HG03469 (cell line): ENCODE measurements at regions not wholly inside any gene's neighbourhood (a gene's known extent, or its start where the extent isn't known, plus 50 kb on each side); places are given as distances from the start of the nearest gene placed in this dataset.
A peak's percentile ranks its signal among the peaks of the same experiment; 100 is the strongest.

Experiments
- ATAC-seq: cut with Tn5 transposase; IDR thresholded peaks from one replicate; pipeline ENCODE4 v1.9.1; 2021; ENCODE audit warnings: mild to moderate bottlenecking, moderate library complexity, moderate number of reproducible peaks; ENCODE audit not compliant: unreplicated experiment

GRCh38 chr5:68551436-68551835 is 335.9 kb downstream of the PIK3R1 start:
- ATAC-seq = no peak

DNA sequence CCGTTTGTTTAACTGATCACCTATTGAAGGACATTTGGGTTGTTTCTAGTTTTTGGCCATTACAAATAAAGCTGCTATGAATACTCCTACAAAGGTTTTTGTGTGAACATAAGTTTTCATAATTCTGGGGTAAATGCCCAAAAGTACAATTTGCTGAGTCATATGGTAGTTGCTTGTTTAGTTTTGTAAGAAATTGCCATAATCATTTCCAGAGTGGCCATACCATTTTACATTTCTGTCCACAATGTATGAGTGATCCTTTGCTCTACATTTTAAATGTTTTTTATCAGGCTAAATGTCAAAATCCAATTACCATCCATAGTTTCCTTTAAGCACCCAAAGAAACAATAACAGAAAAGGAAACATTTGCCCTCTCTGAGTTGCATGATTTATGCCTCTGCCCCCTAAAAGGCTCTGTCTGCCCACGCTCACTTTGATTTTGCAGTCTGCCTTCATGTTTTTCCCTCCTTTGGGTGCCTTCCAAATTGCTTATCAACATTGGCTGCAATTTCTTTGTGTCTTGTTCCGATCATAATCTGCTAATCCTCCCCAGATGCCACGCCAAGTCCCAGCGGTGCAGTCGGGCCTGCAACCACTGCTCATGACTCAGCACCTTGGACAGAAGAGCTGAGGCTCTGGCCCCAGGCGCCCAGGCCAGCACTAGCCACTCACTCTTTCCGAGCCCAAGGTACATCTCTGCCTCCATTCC is 339.2 kb downstream of the PIK3R1 start:
- ATAC-seq = no peak

DNA sequence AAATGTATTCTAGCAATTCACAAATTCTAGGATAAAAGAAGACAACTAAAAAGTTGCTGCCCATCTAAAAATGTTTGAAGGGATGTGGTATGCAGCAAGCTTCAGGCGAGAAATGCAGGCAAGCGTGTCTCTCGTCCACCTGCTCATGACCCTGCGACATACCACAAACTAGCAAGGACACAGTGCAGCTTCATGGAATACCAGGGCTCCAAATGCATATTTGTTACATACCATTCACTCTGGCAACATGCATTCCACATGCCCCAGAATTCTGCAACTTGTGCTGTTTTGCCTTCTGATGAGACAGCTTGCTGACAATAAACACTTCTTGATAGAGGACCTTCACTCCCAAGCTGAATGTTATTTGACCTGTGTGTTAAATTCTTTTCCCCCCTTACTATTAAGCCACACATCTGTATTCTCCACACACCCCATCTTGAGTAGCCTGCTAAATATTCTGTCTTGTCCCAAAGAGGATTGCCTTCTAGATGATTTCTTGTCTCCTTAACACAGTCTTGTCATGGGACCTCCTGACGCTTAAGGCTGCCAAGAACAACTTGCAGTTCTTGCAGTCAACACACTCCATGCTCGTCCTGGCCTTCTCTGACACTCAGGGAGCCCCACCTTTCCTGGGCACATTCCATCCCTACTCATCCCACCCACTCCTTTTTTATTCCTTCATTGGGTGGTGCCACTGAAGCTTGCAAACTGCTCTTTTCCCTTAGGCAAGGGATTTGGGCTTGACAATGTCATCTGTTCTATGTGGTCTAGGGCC is 340.5 kb downstream of the PIK3R1 start:
- no peak for ATAC-seq

DNA sequence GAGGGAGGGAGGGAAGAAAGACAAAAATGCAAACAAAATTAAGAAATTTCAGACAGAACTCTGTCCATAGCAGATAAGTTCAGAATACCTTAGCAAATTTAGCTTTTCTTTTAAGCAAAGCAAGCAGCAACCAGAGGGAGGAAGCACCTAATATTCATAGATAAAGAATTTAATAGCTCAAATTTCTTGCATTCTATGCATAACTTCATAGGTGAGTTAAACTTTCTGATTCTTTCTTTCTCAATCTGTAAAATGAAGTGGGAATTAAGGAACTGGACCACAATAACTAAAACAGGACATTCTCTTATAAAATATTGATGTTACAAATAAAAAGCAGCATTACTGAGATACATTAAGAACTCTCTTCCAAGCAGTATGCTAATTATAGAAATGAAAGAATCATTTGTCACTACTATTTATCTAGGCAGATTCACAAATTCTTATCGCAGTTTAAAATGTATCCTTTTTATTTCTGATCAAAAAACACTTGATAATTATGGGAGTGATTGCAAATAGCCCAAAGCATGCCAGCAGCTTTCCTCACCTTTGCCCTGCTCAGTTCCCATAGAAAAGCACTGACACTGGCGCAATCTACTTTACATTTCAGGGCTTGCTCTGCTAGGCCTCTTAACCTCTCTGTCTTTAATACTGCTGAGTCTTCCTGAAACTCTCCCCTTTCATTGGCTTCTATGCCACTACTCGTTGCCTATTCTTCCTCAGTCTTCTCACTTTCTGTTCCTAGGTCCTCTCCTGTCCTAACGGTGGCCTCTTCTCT is 341.8 kb downstream of the PIK3R1 start:
- ATAC-seq = no peak

- ATAC-seq = no peak
Observed at GRCh38 chr5:68562308-68562707, 346.8 kb downstream of the PIK3R1 start.

DNA sequence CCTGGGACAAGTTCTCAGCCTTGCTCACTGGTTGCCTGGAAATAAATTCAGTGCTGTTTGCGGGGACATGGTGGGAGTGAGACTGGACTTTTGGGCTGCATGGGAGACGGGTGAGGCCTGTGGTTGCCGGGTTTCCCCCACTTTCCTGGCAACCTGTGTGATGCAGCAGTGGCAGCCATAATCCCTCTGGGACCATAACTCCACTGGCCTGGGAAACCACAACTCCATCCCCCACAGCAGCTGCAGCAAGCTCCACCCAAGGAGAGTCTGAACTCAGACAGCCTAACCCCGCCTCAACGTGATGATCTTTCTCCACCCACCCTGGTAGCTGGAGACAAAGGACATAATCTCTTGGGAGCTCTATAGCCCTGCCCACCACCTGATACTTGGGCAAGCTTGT is 349.9 kb downstream of the PIK3R1 start:
- peak; percentile 88 for ATAC-seq

DNA sequence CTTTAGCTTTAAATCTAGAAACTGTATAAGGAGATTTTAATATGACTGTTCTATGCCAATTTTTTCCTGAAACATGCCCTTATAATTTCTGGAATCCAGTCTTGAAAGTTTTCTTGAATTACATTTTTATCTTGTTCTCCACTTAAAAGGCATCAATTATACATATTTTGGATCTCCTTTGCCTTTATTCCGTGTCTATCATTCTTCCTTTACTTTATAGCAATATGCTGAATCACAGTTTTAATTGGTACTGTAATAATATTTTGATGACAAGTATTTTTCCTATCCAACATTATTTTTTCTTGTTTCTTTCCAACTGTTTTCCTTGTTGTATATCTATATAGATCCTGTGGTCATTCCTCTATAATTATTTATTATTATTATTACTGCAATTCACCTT is 361.2 kb downstream of the PIK3R1 start:
- ATAC-seq = no peak

GRCh38 chr5:68582284-68582683 is 366.7 kb downstream of the PIK3R1 start:
- ATAC-seq = no peak

DNA sequence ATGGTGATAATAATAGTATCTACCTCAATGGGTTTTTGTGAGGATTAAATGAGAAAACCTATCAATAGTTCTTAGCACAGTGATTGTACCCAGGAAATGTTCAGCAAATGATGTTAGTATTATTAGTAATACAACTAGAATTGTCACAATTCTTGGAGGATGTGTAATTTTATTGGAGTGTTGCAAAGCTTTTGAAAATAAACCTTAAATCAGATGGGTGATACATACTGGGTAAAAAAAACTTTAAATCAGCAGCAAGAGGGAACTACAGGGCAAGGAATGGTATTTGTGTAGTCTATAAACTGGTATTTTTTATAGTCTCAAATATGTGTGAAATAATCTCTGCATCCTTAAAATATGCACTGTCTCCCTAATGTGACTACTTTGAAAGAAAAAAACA is 371.6 kb downstream of the PIK3R1 start:
- no peak for ATAC-seq

DNA sequence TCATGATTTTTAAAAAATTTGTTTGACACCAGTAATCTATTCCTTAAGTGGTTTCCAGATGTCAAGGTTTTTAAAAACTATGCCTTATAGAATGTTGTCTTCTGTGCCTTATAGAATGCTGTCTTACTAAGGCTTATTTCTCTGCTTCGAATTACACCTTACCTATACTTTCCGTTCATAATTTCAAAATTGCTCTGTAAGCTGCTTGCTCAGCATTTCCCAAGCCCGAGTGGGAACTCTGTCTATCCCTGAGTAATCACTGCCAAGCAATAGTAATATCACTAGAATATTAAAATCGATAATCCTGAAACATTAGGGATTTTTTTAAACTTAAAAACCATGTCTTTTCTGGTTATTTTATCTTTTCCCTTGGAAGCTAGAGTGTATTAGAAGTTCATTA is 376.3 kb downstream of the PIK3R1 start:
- ATAC-seq = no peak

- ATAC-seq = no peak
Observed at GRCh38 chr5:68592351-68592750, 376.8 kb downstream of the PIK3R1 start.

DNA sequence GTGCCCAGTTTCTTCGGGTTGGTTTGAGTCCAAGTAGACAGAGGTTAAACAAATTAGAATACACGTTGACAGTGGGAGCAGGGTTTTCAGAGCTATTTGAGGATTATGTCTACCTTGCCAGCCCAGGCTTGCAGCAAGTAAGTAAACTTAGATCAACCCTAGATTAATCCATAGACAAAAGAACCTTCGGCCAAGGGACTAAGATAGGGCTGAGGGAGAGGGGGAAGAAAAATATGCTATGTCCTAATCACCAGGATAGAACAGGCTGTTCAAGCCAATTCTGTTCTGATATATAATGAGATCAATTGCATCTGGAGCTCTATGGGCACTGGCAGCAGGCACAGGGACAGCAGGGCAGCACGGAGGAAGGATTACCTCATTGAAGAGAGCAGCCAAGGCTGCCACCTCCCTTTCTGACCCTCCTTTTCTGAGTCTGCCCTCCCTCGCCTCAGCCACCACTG is 377.7 kb downstream of the PIK3R1 start:
- no peak for ATAC-seq

GRCh38 chr5:68612972-68613371 is 397.4 kb downstream of the PIK3R1 start:
- ATAC-seq = no peak

- no peak for ATAC-seq
Observed at GRCh38 chr5:68618501-68618900, 402.9 kb downstream of the PIK3R1 start.

DNA sequence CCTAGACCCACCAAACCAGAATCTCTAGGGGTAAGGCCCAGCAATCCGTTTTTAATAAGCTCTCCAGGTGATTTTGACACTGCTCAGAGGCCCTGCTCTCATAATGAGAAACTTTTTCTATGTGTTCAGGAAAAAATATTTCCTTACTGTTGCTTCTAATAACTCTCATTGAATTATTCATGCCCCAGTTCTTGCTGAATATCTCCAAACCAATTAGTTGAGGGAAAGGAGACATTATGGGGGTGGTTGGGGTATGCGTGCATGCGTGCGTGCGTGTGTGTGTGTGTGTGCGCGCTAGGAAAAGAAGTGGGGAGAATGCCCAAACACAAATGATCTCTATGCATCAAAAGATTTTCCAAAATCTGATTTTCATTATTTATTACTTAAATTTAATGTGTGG is 411.4 kb downstream of the PIK3R1 start:
- ATAC-seq = no peak

DNA sequence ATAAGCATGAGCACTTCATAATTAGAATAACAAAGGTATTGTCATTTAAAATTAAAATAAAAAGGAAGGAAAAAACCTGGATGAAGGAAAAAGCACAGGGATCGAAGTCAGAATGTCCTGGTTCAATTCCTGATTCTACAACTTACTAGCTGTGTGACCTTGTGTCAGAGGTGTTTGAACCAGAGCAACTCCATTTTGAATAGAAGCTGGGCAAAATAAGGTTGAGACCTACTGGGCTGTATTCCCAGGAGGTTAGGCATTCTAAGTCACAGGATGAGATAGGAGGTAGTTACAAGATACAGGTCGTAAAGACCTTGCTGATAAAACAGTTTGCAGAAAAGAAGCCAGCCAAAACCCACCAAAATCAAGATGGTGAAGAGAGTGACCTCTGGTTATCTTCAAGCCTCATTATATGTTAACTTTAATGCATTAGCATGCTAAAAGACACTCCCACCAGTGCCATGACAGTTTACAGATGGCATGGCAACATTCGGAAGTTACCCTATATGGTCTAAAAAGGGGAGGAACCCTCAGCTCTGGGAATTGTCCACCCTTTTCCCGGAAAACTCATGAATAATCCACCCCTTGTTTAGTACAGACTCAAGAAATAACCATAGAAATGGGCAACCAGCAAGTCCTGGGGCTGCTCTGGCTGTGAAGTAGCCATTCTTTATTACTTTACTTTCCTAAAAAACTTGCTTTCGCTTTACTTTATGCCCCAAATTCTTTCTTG is 412.7 kb downstream of the PIK3R1 start:
- no peak for ATAC-seq

DNA sequence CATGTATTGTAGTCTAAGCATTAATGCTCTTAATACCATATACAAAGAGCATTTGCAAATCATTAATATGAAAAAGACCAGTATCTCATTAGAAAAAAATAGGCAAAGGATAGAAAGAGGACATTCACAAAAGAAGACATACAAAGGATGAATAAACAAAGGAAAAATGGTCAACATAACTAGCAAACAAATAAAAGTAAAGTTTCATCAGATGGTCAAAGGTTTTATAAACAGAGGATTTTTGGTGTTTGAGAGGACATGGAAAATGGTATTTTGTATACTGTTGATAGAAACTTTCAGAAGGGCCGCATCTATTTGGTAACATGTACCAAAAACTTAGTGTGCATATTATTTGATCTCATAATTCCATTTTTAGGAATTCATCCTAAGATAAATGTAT is 414.8 kb downstream of the PIK3R1 start:
- no peak for ATAC-seq

- ATAC-seq = no peak
Observed at GRCh38 chr5:68631884-68632283, 416.3 kb downstream of the PIK3R1 start.

DNA sequence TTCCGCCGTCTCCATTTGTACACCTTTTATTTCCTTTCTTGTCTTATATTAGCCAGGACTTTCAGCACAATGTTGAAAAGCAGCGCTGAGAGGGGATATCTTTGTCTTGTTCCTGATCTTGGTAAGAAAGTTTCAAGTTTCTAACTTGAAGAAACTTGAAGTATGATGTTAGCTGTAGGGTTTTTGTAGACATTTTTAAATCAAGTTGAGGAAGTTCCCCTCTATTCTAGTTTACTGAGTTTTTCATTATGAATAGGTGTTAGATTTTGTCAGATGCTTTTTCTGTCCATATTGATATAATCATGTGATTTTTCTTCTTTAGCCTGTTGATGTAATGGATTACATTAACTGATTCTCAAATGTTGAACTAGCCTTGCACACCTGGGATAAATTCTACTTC is 425.7 kb downstream of the PIK3R1 start:
- no peak for ATAC-seq

- no peak for ATAC-seq
Observed at GRCh38 chr5:68643064-68643463, 427.5 kb downstream of the PIK3R1 start.

GRCh38 chr5:68644971-68645370 is 429.4 kb downstream of the PIK3R1 start:
- ATAC-seq = peak; percentile 97
